ENCODE measurements at regions not wholly inside any gene's neighbourhood (a gene's known extent, or its start where the extent isn't known, plus 50 kb on each side); places are given as distances from the start of the nearest gene placed in this dataset.

GRCh38 chr1:5621692-5622091 lies 370.5 kb downstream of the NPHP4 start:
- TF ChIP-seq, protein P1, sequence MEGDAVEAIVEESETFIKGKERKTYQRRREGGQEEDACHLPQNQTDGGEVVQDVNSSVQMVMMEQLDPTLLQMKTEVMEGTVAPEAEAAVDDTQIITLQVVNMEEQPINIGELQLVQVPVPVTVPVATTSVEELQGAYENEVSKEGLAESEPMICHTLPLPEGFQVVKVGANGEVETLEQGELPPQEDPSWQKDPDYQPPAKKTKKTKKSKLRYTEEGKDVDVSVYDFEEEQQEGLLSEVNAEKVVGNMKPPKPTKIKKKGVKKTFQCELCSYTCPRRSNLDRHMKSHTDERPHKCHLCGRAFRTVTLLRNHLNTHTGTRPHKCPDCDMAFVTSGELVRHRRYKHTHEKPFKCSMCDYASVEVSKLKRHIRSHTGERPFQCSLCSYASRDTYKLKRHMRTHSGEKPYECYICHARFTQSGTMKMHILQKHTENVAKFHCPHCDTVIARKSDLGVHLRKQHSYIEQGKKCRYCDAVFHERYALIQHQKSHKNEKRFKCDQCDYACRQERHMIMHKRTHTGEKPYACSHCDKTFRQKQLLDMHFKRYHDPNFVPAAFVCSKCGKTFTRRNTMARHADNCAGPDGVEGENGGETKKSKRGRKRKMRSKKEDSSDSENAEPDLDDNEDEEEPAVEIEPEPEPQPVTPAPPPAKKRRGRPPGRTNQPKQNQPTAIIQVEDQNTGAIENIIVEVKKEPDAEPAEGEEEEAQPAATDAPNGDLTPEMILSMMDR (conservative IDR thresholded peaks at IDR 0.05; ENCODE audit: low read depth in 2 of 2) = no peak
- no peak for TF ChIP-seq EZH2phosphoT487 (IDR thresholded peaks at IDR 0.05; ENCODE audit: unreplicated experiment)
- no peak for TF ChIP-seq EZH2 (IDR thresholded peaks at IDR 0.05; ENCODE audit: low read depth, unreplicated experiment)
- no peak for TF ChIP-seq POLR2AphosphoS5 (IDR thresholded peaks at IDR 0.05; ENCODE audit: low read depth)
- TF ChIP-seq ZNF114 (CRISPR knock-in tag; IDR thresholded peaks at IDR 0.05) = no peak
- TF ChIP-seq, protein P2, sequence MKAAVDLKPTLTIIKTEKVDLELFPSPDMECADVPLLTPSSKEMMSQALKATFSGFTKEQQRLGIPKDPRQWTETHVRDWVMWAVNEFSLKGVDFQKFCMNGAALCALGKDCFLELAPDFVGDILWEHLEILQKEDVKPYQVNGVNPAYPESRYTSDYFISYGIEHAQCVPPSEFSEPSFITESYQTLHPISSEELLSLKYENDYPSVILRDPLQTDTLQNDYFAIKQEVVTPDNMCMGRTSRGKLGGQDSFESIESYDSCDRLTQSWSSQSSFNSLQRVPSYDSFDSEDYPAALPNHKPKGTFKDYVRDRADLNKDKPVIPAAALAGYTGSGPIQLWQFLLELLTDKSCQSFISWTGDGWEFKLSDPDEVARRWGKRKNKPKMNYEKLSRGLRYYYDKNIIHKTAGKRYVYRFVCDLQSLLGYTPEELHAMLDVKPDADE (IDR thresholded peaks at IDR 0.05) = no peak
- no peak for TF ChIP-seq CREB1 (CRISPR knock-in tag; IDR thresholded peaks at IDR 0.05; ENCODE audit: low read depth)
- no peak for TF ChIP-seq REST (IDR thresholded peaks at IDR 0.05; ENCODE audit: unreplicated experiment)
- TF ChIP-seq STAT1 (IDR thresholded peaks at IDR 0.05; ENCODE audit: unreplicated experiment) = no peak
- no peak for TF ChIP-seq JUNB (IDR thresholded peaks at IDR 0.05; ENCODE audit: unreplicated experiment)
- TF ChIP-seq NANOG (IDR thresholded peaks at IDR 0.05; ENCODE audit: borderline replicate concordance) = no peak
- TF ChIP-seq, protein P3, sequence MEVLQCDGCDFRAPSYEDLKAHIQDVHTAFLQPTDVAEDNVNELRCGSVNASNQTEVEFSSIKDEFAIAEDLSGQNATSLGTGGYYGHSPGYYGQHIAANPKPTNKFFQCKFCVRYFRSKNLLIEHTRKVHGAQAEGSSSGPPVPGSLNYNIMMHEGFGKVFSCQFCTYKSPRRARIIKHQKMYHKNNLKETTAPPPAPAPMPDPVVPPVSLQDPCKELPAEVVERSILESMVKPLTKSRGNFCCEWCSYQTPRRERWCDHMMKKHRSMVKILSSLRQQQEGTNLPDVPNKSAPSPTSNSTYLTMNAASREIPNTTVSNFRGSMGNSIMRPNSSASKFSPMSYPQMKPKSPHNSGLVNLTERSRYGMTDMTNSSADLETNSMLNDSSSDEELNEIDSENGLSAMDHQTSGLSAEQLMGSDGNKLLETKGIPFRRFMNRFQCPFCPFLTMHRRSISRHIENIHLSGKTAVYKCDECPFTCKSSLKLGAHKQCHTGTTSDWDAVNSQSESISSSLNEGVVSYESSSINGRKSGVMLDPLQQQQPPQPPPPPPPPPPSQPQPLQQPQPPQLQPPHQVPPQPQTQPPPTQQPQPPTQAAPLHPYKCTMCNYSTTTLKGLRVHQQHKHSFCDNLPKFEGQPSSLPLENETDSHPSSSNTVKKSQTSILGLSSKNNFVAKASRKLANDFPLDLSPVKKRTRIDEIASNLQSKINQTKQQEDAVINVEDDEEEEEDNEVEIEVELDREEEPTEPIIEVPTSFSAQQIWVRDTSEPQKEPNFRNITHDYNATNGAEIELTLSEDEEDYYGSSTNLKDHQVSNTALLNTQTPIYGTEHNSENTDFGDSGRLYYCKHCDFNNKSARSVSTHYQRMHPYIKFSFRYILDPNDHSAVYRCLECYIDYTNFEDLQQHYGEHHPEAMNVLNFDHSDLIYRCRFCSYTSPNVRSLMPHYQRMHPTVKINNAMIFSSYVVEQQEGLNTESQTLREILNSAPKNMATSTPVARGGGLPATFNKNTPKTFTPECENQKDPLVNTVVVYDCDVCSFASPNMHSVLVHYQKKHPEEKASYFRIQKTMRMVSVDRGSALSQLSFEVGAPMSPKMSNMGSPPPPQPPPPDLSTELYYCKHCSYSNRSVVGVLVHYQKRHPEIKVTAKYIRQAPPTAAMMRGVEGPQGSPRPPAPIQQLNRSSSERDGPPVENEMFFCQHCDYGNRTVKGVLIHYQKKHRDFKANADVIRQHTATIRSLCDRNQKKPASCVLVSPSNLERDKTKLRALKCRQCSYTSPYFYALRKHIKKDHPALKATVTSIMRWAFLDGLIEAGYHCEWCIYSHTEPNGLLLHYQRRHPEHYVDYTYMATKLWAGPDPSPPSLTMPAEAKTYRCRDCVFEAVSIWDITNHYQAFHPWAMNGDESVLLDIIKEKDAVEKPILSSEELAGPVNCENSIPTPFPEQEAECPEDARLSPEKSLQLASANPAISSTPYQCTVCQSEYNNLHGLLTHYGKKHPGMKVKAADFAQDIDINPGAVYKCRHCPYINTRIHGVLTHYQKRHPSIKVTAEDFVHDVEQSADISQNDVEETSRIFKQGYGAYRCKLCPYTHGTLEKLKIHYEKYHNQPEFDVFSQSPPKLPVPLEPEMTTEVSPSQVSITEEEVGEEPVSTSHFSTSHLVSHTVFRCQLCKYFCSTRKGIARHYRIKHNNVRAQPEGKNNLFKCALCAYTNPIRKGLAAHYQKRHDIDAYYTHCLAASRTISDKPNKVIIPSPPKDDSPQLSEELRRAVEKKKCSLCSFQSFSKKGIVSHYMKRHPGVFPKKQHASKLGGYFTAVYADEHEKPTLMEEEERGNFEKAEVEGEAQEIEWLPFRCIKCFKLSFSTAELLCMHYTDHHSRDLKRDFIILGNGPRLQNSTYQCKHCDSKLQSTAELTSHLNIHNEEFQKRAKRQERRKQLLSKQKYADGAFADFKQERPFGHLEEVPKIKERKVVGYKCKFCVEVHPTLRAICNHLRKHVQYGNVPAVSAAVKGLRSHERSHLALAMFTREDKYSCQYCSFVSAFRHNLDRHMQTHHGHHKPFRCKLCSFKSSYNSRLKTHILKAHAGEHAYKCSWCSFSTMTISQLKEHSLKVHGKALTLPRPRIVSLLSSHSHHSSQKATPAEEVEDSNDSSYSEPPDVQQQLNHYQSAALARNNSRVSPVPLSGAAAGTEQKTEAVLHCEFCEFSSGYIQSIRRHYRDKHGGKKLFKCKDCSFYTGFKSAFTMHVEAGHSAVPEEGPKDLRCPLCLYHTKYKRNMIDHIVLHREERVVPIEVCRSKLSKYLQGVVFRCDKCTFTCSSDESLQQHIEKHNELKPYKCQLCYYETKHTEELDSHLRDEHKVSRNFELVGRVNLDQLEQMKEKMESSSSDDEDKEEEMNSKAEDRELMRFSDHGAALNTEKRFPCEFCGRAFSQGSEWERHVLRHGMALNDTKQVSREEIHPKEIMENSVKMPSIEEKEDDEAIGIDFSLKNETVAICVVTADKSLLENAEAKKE (CRISPR knock-in tag; IDR thresholded peaks at IDR 0.05) = no peak
- no peak for TF ChIP-seq ZNF331 (CRISPR knock-in tag; IDR thresholded peaks at IDR 0.05; ENCODE audit: low read depth)
